GM12891 (cell line): ENCODE measurements at regions not wholly inside any gene's neighbourhood (a gene's known extent, or its start where the extent isn't known, plus 50 kb on each side); places are given as distances from the start of the nearest gene placed in this dataset.

Experiments
- DNase-seq: peaks from one replicate; pipeline ENCODE4 v3.0.0; 2011; ENCODE audit warnings: low spot score; ENCODE audit not compliant: insufficient read length
- FAIRE-seq: peaks from 2 replicates; lab custom pipeline; 2011; peaks lifted over from hg19 to GRCh38; lab: Jason Lieb, UNC
- PAX5 ChIP-seq: IDR thresholded peaks from 2 replicates; pipeline ENCODE4 v1.6.1; 2011; ENCODE audit warnings: low read length, moderate library complexity, mild to moderate bottlenecking; ENCODE audit not compliant: insufficient read depth, severe bottlenecking
- POLR2A ChIP-seq: IDR thresholded peaks from 2 replicates; pipeline ENCODE4 v1.6.1; 2011; ENCODE audit warnings: low read depth, low read length, control low read depth
- POLR2AphosphoS5 ChIP-seq: IDR thresholded peaks from 2 replicates; pipeline ENCODE4 v1.6.1; 2011; ENCODE audit warnings: low read depth, low read length, control low read depth
- POU2F2 ChIP-seq: IDR thresholded peaks from 2 replicates; pipeline ENCODE4 v1.6.1; 2011; ENCODE audit warnings: low read depth, mild to moderate bottlenecking, control low read depth, low read length, moderate library complexity
- SPI1 ChIP-seq: IDR thresholded peaks from 2 replicates; pipeline ENCODE4 v1.6.1; 2011; ENCODE audit warnings: low read depth, low read length, control low read depth
- TAF1 ChIP-seq: IDR thresholded peaks from 2 replicates; pipeline ENCODE4 v1.6.1; 2011; ENCODE audit warnings: low read depth, low read length, control low read depth

- TF ChIP-seq TAF1 (no peak), POLR2AphosphoS5 (no peak), SPI1 (no peak), PAX5 (no peak), POU2F2 (no peak), POLR2A (no peak)
- FAIRE-seq (no peak), DNase-seq (no peak)
Measured at GRCh38 chr13:83563499-83563898, 318.8 kb downstream of the SLITRK1 start.

- no peak for TF ChIP-seq SPI1
- no peak for TF ChIP-seq TAF1
- FAIRE-seq (no peak), DNase-seq (no peak)
Measured at GRCh38 chr13:83557845-83558244, 324.4 kb downstream of the SLITRK1 start.

GRCh38 chr13:83549671-83550070, 332.6 kb downstream of the SLITRK1 start:
- FAIRE-seq (no peak), DNase-seq (no peak)
- TF ChIP-seq PAX5 (no peak), POLR2A (no peak), SPI1 (no peak), POU2F2 (no peak), POLR2AphosphoS5 (no peak), TAF1 (no peak)

- DNase-seq (no peak), FAIRE-seq (no peak)
- TF ChIP-seq SPI1 (no peak), POLR2AphosphoS5 (no peak), POLR2A (no peak), TAF1 (no peak), POU2F2 (no peak), PAX5 (no peak)
Measured at GRCh38 chr13:83547043-83547442, 335.2 kb downstream of the SLITRK1 start.

GRCh38 chr13:83546476-83546875, 335.8 kb downstream of the SLITRK1 start:
- FAIRE-seq (no peak), DNase-seq (no peak)
- no peak for TF ChIP-seq POLR2AphosphoS5
- TF ChIP-seq POU2F2: no peak
- TF ChIP-seq TAF1: no peak
- no peak for TF ChIP-seq SPI1
- no peak for TF ChIP-seq POLR2A
- TF ChIP-seq PAX5: no peak

GRCh38 chr13:83538636-83539035, 343.6 kb downstream of the SLITRK1 start:
- FAIRE-seq: no peak
- DNase-seq: no peak
- no peak for TF ChIP-seq POLR2AphosphoS5
- no peak for TF ChIP-seq SPI1
- no peak for TF ChIP-seq TAF1

- FAIRE-seq (no peak), DNase-seq (no peak)
- TF ChIP-seq SPI1 (no peak), TAF1 (no peak), POLR2AphosphoS5 (no peak), POLR2A (no peak), PAX5 (no peak), POU2F2 (no peak)
Measured at GRCh38 chr13:83536941-83537340, 345.3 kb downstream of the SLITRK1 start.

GRCh38 chr13:83536153-83536552, 346.1 kb downstream of the SLITRK1 start:
- DNase-seq: no peak
- no peak for FAIRE-seq
- no peak for TF ChIP-seq POU2F2
- no peak for TF ChIP-seq POLR2AphosphoS5
- TF ChIP-seq POLR2A: no peak
- TF ChIP-seq PAX5: no peak
- TF ChIP-seq TAF1: no peak
- no peak for TF ChIP-seq SPI1

- DNase-seq: no peak
- TF ChIP-seq POLR2A: no peak
- no peak for TF ChIP-seq POLR2AphosphoS5
- no peak for TF ChIP-seq POU2F2
- no peak for TF ChIP-seq SPI1
- FAIRE-seq: no peak
Measured at GRCh38 chr13:83532809-83533208, 349.5 kb downstream of the SLITRK1 start.

- DNase-seq: no peak
- no peak for TF ChIP-seq PAX5
- no peak for TF ChIP-seq POLR2A
- TF ChIP-seq POLR2AphosphoS5: no peak
- TF ChIP-seq SPI1: no peak
- TF ChIP-seq TAF1: no peak
- no peak for FAIRE-seq
Measured at GRCh38 chr13:83531022-83531421, 351.3 kb downstream of the SLITRK1 start.

- DNase-seq (no peak), FAIRE-seq (no peak)
- no peak for TF ChIP-seq POLR2A
- TF ChIP-seq POU2F2: no peak
- TF ChIP-seq POLR2AphosphoS5: no peak
Measured at GRCh38 chr13:83516781-83517180, 365.5 kb downstream of the SLITRK1 start.
